SJCRH30 (cell line): ENCODE measurements at regions not wholly inside any gene's neighbourhood (a gene's known extent, or its start where the extent isn't known, plus 50 kb on each side); places are given as distances from the start of the nearest gene placed in this dataset.

ENCODE experiments used
- DNase-seq, 2 experiments: peaks; one replicate each; pipeline ENCODE4 v3.0.0-alpha.2; 2015 to 2020
- H3K27ac ChIP-seq: fragments of 250-450 bp; sonication (Bioruptor Pico); 2 replicates; pipeline ENCODE4 v1.5.1; 2020; ENCODE audit warnings: mild to moderate bottlenecking, moderate library complexity
- H3K27me3 ChIP-seq: fragments of 250-450 bp; sonication (Bioruptor Pico); 2 replicates; pipeline ENCODE4 v1.5.1; 2020; ENCODE audit warnings: mild to moderate bottlenecking, moderate library complexity
- H3K36me3 ChIP-seq: fragments of 250-450 bp; sonication (Bioruptor Pico); 2 replicates; pipeline ENCODE4 v1.5.1; 2020; ENCODE audit warnings: mild to moderate bottlenecking, moderate library complexity
- H3K4me1 ChIP-seq: fragments of 250-450 bp; sonication (Bioruptor Pico); 2 replicates; pipeline ENCODE4 v1.5.1; 2020; ENCODE audit warnings: mild to moderate bottlenecking, moderate library complexity
- H3K4me3 ChIP-seq: fragments of 250-450 bp; sonication (Bioruptor Pico); 2 replicates; pipeline ENCODE4 v1.5.1; 2020; ENCODE audit warnings: mild to moderate bottlenecking, moderate library complexity
- H3K9me3 ChIP-seq: fragments of 250-450 bp; sonication (Bioruptor Pico); replicated peaks from 2 replicates; pipeline ENCODE4 v1.5.1; 2020; ENCODE audit warnings: mild to moderate bottlenecking, moderate library complexity

- Histone ChIP-seq H3K4me3 (no peak overlapping the region), H3K4me1 (no peaks in the 10 kb centered on the region)
- DNase-seq, result no peak
Observed at GRCh38 chr7:46900312-46901263, 681.3 kb downstream of the TNS3 start.

GRCh38 chr7:46897381-46897780 lies 684.5 kb downstream of the TNS3 start:
- Histone ChIP-seq H3K4me1 (no peaks in the 10 kb centered on the region), H3K36me3 (no peaks in the 10 kb centered on the region), H3K9me3 (no peaks in the 10 kb centered on the region), H3K27ac (no peak overlapping the region), H3K27me3 (no peaks in the 10 kb centered on the region), H3K4me3 (no peak overlapping the region)
- DNase-seq, result no peak

More at GRCh38 chr7:46900312-46901263, 681.3 kb downstream of the TNS3 start:
- Histone ChIP-seq H3K27me3 (no peaks in the 10 kb centered on the region), H3K9me3 (no peaks in the 10 kb centered on the region), H3K36me3 (no peaks in the 10 kb centered on the region), H3K27ac (no peak overlapping the region)

GRCh38 chr7:46886669-46887374 lies 695.1 kb downstream of the TNS3 start:
- H3K27ac ChIP-seq, result no peak overlapping the region
- DNase-seq, result no peak
- H3K9me3 ChIP-seq, result peaks cover 4% of the 10 kb centered on the region
- H3K36me3 ChIP-seq, result no peaks in the 10 kb centered on the region
- peaks cover under 1% of the 10 kb centered on the region; the same call in 1 of the 2 replicates for H3K27me3 ChIP-seq
- no peaks in the 10 kb centered on the region for H3K4me1 ChIP-seq
- H3K4me3 ChIP-seq, result no peak overlapping the region

GRCh38 chr7:46885167-46885566 lies 696.7 kb downstream of the TNS3 start:
- Histone ChIP-seq H3K4me1 (no peaks in the 10 kb centered on the region), H3K36me3 (no peaks in the 10 kb centered on the region), H3K9me3 (peaks cover 4% of the 10 kb centered on the region), H3K27ac (no peak overlapping the region), H3K27me3 (no peaks in the 10 kb centered on the region), H3K4me3 (no peak overlapping the region)
- DNase-seq, result no peak

DNA sequence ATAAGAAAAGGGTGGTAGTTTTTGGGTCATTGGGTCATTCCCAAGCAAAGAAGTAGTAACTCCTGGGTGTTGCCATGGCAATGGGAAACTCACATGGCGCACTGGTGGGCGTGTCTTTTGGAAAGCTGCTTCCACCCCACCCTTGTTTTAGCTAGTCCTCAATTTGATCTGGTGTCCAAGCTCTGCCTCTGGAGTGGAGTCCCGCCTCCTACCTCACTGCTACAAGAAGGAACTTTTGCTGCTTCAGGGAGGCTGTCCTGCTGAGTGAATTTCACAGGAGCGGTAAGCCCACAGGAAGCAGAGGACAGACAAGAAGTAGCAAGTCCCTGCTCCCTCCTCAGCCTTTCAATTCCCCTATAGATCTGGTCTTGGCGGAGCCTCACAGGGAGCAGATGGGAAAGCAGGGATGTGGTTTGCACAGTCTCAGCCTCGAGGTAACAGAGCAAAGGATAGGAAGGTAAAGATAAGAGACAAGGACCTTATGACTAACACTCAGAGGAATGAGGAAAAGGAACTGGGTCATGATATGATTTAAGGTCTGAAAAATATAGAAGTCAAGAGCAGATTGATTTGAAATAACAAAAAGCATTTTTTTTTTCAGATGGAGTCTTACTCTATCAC lies 700.3 kb downstream of the TNS3 start:
- DNase-seq, result no peak
- Histone ChIP-seq H3K9me3 (no peaks in the 10 kb centered on the region), H3K4me1 (no peaks in the 10 kb centered on the region), H3K27me3 (no peaks in the 10 kb centered on the region), H3K4me3 (no peak overlapping the region), H3K36me3 (no peaks in the 10 kb centered on the region), H3K27ac (no peak overlapping the region)

DNA sequence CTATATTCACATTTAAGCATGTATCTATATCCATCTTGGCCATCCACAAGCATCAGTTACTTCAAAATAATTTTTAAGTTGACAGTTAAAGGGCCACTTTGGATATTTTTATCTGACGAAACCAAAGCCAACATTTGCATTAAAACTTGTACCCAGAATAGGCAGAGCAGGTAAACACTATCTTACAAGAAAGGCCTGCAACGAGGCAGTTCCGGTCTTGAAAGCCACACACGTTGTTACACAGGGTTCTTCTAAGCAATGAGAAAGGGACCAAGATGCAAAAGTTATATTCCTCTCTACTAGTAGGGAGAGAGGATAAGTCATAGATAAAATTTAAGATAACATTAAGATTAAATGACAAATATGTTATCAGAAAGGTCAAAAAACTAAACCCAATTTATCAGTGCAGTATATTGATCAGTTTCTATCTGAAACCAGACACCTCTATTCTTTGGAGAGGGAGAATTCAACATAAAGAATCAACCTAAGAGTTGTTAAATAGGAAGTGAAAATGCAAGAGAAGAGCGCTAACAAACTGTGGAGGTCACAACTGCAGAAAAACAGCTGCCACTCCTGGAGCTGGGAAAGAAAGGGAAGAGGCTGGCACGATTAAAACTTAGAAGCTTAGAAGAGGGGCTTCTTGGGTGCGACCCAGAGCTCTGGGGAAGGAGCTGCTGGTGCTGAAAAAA lies 701.3 kb downstream of the TNS3 start:
- no peak overlapping the region for H3K4me3 ChIP-seq
- H3K27ac ChIP-seq, result no peak overlapping the region
- no peaks in the 10 kb centered on the region for H3K9me3 ChIP-seq
- no peaks in the 10 kb centered on the region for H3K27me3 ChIP-seq
- DNase-seq, result no peak
- no peaks in the 10 kb centered on the region for H3K36me3 ChIP-seq
- no peaks in the 10 kb centered on the region for H3K4me1 ChIP-seq

- Histone ChIP-seq H3K4me1 (no peaks in the 10 kb centered on the region), H3K36me3 (no peaks in the 10 kb centered on the region), H3K27ac (no peak overlapping the region), H3K9me3 (no peaks in the 10 kb centered on the region), H3K27me3 (no peaks in the 10 kb centered on the region), H3K4me3 (no peak overlapping the region)
- no peak for DNase-seq
Observed at GRCh38 chr7:46879783-46880182, 702.1 kb downstream of the TNS3 start.

DNA sequence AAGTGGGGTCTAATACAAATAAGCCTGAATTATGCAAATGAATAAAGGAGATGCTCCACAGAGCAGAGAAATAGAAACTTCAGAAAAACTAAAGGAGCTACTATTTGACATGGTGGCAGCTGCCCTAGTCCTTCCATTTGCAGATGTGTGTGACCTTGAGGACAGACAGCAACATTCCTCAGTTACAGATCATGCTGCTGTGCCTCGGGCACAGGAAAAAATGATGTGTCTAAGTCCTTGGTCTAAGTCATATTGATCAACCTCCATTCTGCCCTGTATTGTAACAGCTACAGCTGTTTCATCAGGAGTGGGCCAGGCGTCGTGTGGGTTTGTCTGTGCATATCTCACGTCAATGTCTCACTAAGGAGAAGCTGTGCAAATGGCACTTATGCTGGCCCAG lies 710.4 kb downstream of the TNS3 start:
- peak overlapping the region; percentile 29; the same call in 1 of the 2 replicates for H3K27ac ChIP-seq
- no peaks in the 10 kb centered on the region for H3K27me3 ChIP-seq
- no peak overlapping the region for H3K4me3 ChIP-seq
- no peaks in the 10 kb centered on the region; the same call in 1 of the 2 replicates for H3K9me3 ChIP-seq
- peaks cover 14% of the 10 kb centered on the region; the same call in 1 of the 2 replicates for H3K4me1 ChIP-seq
- no peaks in the 10 kb centered on the region for H3K36me3 ChIP-seq
- DNase-seq, result peak in 1 of 2 experiments; percentile 33

DNA sequence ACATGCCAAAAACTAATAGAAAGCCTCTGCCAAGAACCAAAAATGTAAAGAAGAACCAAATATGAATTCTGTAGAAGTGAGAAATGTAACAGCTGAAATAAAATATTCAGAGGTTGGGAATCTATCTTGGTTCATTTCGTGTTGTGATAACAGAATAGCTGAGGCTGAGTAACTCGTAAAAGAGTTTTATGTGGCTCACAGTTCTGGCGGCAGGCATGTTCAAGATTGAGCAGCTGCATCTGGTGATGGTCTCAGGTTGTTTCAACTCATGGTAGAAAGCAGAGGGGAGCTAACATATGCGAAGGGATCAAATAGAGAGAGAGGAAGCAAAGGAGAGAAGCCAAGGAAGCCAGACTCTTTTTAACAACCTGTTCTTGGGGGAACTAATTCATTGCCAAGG lies 717.2 kb downstream of the TNS3 start:
- H3K4me3 ChIP-seq, result no peak overlapping the region
- no peaks in the 10 kb centered on the region; the same call in 1 of the 2 replicates for H3K9me3 ChIP-seq
- H3K27me3 ChIP-seq, result no peaks in the 10 kb centered on the region
- H3K27ac ChIP-seq, result no peak overlapping the region
- DNase-seq, result no peak
- no peaks in the 10 kb centered on the region for H3K36me3 ChIP-seq
- peaks cover 6% of the 10 kb centered on the region for H3K4me1 ChIP-seq

GRCh38 chr7:46859963-46860475 lies 721.9 kb downstream of the TNS3 start:
- DNase-seq, result peak; percentile 84 to 89
- peaks cover 11% of the 10 kb centered on the region for H3K4me1 ChIP-seq
- H3K27ac ChIP-seq, result peak overlapping the region; percentile 59

GRCh38 chr7:46855851-46856250 lies 726.1 kb downstream of the TNS3 start:
- Histone ChIP-seq H3K27me3 (no peaks in the 10 kb centered on the region), H3K4me3 (no peak overlapping the region)
- DNase-seq, result no peak

More at GRCh38 chr7:46859963-46860475, 721.9 kb downstream of the TNS3 start:
- Histone ChIP-seq H3K36me3 (no peaks in the 10 kb centered on the region), H3K4me3 (no peak overlapping the region), H3K9me3 (peaks cover 3% of the 10 kb centered on the region; the same call in 1 of the 2 replicates), H3K27me3 (no peaks in the 10 kb centered on the region)

DNA sequence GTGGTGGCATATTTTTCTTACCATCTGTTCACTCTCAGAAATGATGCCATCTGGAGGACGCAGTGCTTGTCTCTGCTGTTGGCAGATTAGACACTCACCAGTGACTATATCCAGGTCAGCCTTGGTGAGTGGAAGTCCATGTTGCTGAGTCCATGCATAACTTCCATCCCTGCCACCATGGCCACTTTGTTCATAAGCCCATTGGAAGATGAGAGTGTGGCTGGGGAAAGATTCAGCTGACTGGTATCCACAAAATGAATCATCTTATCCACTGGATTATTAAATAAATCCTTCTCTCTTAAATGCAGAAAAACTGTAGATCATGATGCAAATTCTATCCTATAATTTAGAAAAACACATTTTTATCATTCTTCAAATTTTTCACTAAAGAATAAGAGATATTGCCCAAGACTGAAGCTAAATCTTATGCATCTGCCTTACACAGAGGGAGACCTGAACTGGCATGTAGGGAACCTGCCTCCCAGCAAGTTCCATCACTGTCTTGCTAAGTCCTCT lies 726.9 kb downstream of the TNS3 start:
- peaks cover 3% of the 10 kb centered on the region; the same call in 1 of the 2 replicates for H3K9me3 ChIP-seq
- no peaks in the 10 kb centered on the region for H3K27me3 ChIP-seq
- no peak overlapping the region for H3K27ac ChIP-seq
- no peak for DNase-seq
- no peaks in the 10 kb centered on the region for H3K36me3 ChIP-seq
- H3K4me1 ChIP-seq, result peaks cover 6% of the 10 kb centered on the region
- no peak overlapping the region for H3K4me3 ChIP-seq

More at GRCh38 chr7:46855851-46856250, 726.1 kb downstream of the TNS3 start:
- peaks cover 11% of the 10 kb centered on the region for H3K4me1 ChIP-seq
- peaks cover 3% of the 10 kb centered on the region; the same call in 1 of the 2 replicates for H3K9me3 ChIP-seq
- no peak overlapping the region for H3K27ac ChIP-seq
- no peaks in the 10 kb centered on the region for H3K36me3 ChIP-seq

- Histone ChIP-seq H3K36me3 (no peaks in the 10 kb centered on the region), H3K4me3 (no peak overlapping the region), H3K4me1 (no peaks in the 10 kb centered on the region), H3K27me3 (no peaks in the 10 kb centered on the region), H3K27ac (no peak overlapping the region), H3K9me3 (peaks cover 3% of the 10 kb centered on the region; the same call in 1 of the 2 replicates)
- no peak for DNase-seq
Observed at GRCh38 chr7:46853451-46853850, 728.5 kb downstream of the TNS3 start.

GRCh38 chr7:46852795-46853194 lies 729.1 kb downstream of the TNS3 start:
- H3K4me3 ChIP-seq, result no peak overlapping the region
- DNase-seq, result no peak
- H3K36me3 ChIP-seq, result no peaks in the 10 kb centered on the region
- H3K27me3 ChIP-seq, result no peaks in the 10 kb centered on the region
- H3K27ac ChIP-seq, result no peak overlapping the region
- 0 out of 2 replicates have a peak, but pooled peaks cover 2% of the 10 kb centered on the region for H3K9me3 ChIP-seq
- H3K4me1 ChIP-seq, result no peaks in the 10 kb centered on the region
